DOHH2 (cell line): ENCODE measurements at regions not wholly inside any gene's neighbourhood (a gene's known extent, or its start where the extent isn't known, plus 50 kb on each side); places are given as distances from the start of the nearest gene placed in this dataset.

ENCODE experiments used
- H3F3A ChIP-seq: fragments of 200-600 bp; sonication (generic), shearing (Covaris generic); 2 replicates; pipeline ENCODE4 v1.6.0; 2016; ENCODE audit warnings: antibody characterized with exemption, mild to moderate bottlenecking; ENCODE audit not compliant: control insufficient read depth, insufficient read depth
- H3K27ac ChIP-seq: fragments of 200-600 bp; sonication (generic); 2 replicates; pipeline ENCODE4 v1.5.1; 2014; ENCODE audit warnings: low read depth, mild to moderate bottlenecking, low read length, moderate library complexity
- H3K27me3 ChIP-seq: fragments of 200-600 bp; sonication (generic); 2 replicates; pipeline ENCODE4 v1.6.1; 2014; ENCODE audit warnings: mild to moderate bottlenecking, low read length, mixed read lengths; ENCODE audit not compliant: control insufficient read depth
- H3K36me3 ChIP-seq: fragments of 200-600 bp; sonication (generic); 2 replicates; pipeline ENCODE4 v1.6.1; 2014; ENCODE audit warnings: mild to moderate bottlenecking, low read length, moderate library complexity, mixed read lengths; ENCODE audit not compliant: control insufficient read depth
- H3K4me1 ChIP-seq: fragments of 200-600 bp; sonication (generic); 2 replicates; pipeline ENCODE4 v1.6.1; 2014; ENCODE audit warnings: mild to moderate bottlenecking, low read length, mixed read lengths; ENCODE audit not compliant: control insufficient read depth
- H3K4me2 ChIP-seq: fragments of 200-600 bp; sonication (generic); 2 replicates; pipeline ENCODE4 v1.6.0; 2014; ENCODE audit warnings: mild to moderate bottlenecking, low read length, moderate library complexity
- H3K4me3 ChIP-seq: fragments of 200-600 bp; sonication (generic); 2 replicates; pipeline ENCODE4 v1.5.1; 2014; ENCODE audit warnings: mild to moderate bottlenecking, low read length, mixed read lengths
- H3K79me2 ChIP-seq: fragments of 200-600 bp; sonication (generic); 2 replicates; pipeline ENCODE4 v1.6.1; 2014; ENCODE audit warnings: mild to moderate bottlenecking, low read length, mixed read lengths; ENCODE audit not compliant: control insufficient read depth
- H3K9me2 ChIP-seq: fragments of 200-600 bp; sonication (generic); replicated peaks from 2 replicates; pipeline ENCODE4 v1.6.1; 2014; ENCODE audit warnings: mild to moderate bottlenecking, low read length, mixed read lengths; ENCODE audit not compliant: control insufficient read depth
- H3K9me3 ChIP-seq: fragments of 200-600 bp; sonication (generic); 2 replicates; pipeline ENCODE4 v1.6.1; 2014; ENCODE audit warnings: antibody characterized with exemption, low read length, mixed read lengths; ENCODE audit not compliant: control insufficient read depth, insufficient read depth
- H4K20me1 ChIP-seq: fragments of 200-600 bp; sonication (generic); 2 replicates; pipeline ENCODE4 v1.6.0; 2014; ENCODE audit warnings: low read depth, mild to moderate bottlenecking, antibody characterized with exemption, low read length, moderate library complexity; ENCODE audit not compliant: control insufficient read depth, insufficient read depth
- CTCF ChIP-seq: fragments of 200-600 bp; sonication (generic); IDR thresholded peaks from one replicate; pipeline ENCODE4 v1.5.1; 2014; ENCODE audit warnings: antibody characterized with exemption, mild to moderate bottlenecking, low read depth, low read length; ENCODE audit not compliant: poor library complexity, severe bottlenecking
- EZH2phosphoT487 ChIP-seq: fragments of 200-600 bp; sonication (generic); IDR thresholded peaks from 2 replicates; pipeline ENCODE4 v1.6.1; 2017; ENCODE audit warnings: borderline replicate concordance, mild to moderate bottlenecking, antibody characterized with exemption, low read length, moderate library complexity, mixed read lengths

- Histone ChIP-seq H3K36me3 (no peaks in the 10 kb centered on the region), H3K4me2 (no peak overlapping the region), H3K79me2 (no peaks in the 10 kb centered on the region), H3K27ac (no peak overlapping the region), H3K4me3 (no peak overlapping the region), H3K4me1 (no peaks in the 10 kb centered on the region), H3K9me3 (no peaks in the 10 kb centered on the region), H4K20me1 (no peaks in the 10 kb centered on the region), H3K9me2 (no peaks in the 10 kb centered on the region), H3F3A (no peaks in the 10 kb centered on the region), H3K27me3 (peaks cover 4% of the 10 kb centered on the region; the same call in 1 of the 2 replicates)
- TF ChIP-seq CTCF (no peak), EZH2phosphoT487 (no peak)
These were observed 138.6 kb upstream of the SFRP2 start for GRCh38 chr4:153927451-153927850.

DNA sequence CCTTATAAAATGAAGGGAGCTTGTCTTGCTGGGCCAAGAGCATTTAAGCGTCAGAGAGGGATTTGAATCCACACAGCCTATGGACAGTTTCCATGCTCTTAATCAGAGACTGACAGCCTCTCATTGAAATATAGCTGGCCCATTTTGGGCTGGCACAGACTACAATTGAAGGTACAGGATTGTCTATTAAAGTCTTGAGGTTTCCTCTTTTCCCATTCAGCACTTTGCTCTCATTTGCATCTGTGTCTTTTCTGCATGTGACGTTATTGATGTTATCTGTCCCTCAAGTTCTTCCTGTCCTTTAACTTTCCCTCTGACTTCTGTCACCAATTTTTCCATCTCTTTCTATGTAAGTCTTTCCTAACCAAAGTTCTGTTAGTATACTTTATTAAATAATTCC, 133.3 kb upstream of the SFRP2 start:
- no peak overlapping the region for H3K27ac ChIP-seq
- no peaks in the 10 kb centered on the region for H3K4me1 ChIP-seq
- no peak overlapping the region for H3K4me2 ChIP-seq
- TF ChIP-seq CTCF (no peak), EZH2phosphoT487 (no peak)
- H3K79me2 ChIP-seq, result no peaks in the 10 kb centered on the region
- no peaks in the 10 kb centered on the region for H3F3A ChIP-seq
- no peaks in the 10 kb centered on the region for H3K9me3 ChIP-seq
- H3K4me3 ChIP-seq, result no peak overlapping the region
- H3K36me3 ChIP-seq, result no peaks in the 10 kb centered on the region
- H3K9me2 ChIP-seq, result no peaks in the 10 kb centered on the region
- peaks cover 4% of the 10 kb centered on the region; the same call in 1 of the 2 replicates for H3K27me3 ChIP-seq
- no peaks in the 10 kb centered on the region for H4K20me1 ChIP-seq

DNA sequence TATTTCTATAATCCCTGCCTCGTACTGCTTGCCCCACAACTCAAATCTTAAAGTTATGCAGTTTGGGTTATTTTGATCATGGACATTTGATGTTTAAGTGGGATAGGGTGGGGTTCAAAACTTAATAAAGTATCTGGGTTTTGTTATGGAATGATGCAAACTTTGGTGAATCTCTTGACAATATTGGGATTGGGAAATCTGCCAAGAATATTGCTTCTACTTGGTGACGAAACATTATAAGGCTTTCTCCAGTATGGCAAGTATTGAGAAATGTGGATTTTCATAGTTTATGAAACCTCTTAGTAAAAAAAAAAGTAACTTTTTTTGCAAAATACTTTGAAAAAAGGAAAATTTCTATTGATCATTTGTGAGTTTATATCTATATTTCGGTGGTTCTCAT, 130.8 kb upstream of the SFRP2 start:
- H3K4me3 ChIP-seq, result no peak overlapping the region
- H3K4me1 ChIP-seq, result no peaks in the 10 kb centered on the region
- H3K36me3 ChIP-seq, result no peaks in the 10 kb centered on the region
- H3K4me2 ChIP-seq, result no peak overlapping the region
- TF ChIP-seq CTCF (no peak), EZH2phosphoT487 (no peak)
- H3K27me3 ChIP-seq, result no peaks in the 10 kb centered on the region
- no peaks in the 10 kb centered on the region for H4K20me1 ChIP-seq
- H3K9me2 ChIP-seq, result no peaks in the 10 kb centered on the region
- no peaks in the 10 kb centered on the region for H3F3A ChIP-seq
- H3K9me3 ChIP-seq, result no peaks in the 10 kb centered on the region
- no peak overlapping the region for H3K27ac ChIP-seq
- no peaks in the 10 kb centered on the region for H3K79me2 ChIP-seq
